ENCODE measurements at regions not wholly inside any gene's neighbourhood (a gene's known extent, or its start where the extent isn't known, plus 50 kb on each side); places are given as distances from the start of the nearest gene placed in this dataset.
"Not testable (repeated sequence)": the region's sequence is repeated elsewhere in the genome, so short reads cannot be mapped to it uniquely, and the experiment has no call there.

DNA sequence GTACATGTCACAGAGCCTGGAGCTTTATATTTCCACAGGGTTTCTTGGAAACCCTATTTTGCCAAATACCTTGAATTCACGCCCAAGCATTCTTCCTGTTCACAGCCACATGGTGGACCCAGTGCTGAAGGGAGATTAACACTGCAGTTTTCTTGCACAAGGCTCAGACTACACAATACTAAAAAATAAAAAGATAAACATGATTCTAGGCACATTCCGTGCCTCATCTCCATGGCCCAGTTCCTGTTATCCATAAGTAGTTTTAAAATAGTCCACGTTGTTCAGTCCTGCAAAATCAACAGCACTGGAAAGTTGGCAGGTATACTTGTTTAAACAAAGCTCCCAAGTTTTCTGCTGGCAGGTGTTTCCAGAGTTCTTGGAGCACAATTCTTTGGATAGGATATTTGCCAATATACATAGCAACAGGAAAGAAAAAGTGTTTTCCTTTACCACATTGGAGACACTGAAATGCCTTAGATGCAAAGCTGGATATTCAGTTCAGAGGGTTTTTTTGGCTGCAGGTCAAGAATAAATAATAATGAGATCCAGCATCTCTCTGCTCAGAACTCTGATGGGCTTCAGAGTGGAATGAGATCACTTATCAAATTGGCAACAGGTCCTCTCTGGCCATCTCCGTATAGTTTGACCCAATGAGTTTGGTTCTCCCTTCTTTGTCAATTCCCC is 88.1 kb upstream of the TGFBR2 start:
- no peak for DNase-seq (ENCODE audit: low read depth)

- no peak for DNase-seq (ENCODE audit: low read depth)
Measured at GRCh38 chr3:30518872-30519271, 87.5 kb upstream of the TGFBR2 start.

GRCh38 chr3:30520699-30521098 is 85.7 kb upstream of the TGFBR2 start:
- DNase-seq (ENCODE audit: low read depth) = no peak

GRCh38 chr3:30521156-30521715 is 85.2 kb upstream of the TGFBR2 start:
- DNase-seq (ENCODE audit: low read depth) = no peak

DNA sequence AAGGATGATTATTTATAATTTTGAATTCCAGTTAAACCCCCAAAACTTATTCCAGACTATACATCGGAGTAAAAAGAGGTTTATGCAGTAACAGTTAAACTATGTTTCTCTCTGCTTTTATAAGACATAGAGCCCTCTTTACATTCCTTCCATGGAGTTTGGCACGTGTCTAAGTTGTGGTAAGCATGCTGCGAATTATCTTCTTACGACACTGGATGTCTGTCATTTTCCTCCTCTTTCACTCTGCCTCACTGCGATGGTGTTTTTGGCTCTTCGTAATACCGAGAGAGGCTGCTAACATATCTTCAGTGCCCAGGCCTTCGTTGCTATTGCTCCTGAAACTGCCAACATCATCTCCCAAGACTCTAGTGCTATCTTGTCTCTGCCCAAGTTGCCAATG is 83.9 kb upstream of the TGFBR2 start:
- DNase-seq (ENCODE audit: low read depth) = no peak

DNA sequence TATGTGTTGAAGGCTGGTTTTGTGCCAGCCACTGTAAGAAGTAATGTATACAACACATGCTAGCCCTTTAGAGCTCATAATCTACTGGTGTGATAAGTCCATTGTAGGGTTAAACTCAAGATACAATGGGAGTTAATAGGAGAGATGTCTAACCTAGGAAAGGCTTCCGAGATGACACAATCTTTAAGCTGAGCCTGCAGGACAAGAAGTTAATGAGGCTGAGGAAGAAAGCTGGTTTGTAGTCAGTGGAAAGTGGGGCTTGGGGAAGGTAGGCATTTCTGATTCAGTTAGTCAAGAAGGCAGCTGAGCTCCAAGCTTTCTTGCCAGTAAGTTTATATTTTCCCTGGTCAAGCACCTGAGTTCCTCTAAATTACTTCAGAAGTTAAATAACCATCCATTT is 83.0 kb upstream of the TGFBR2 start:
- DNase-seq (ENCODE audit: low read depth) = no peak

- no peak for DNase-seq (ENCODE audit: low read depth)
Measured at GRCh38 chr3:30524357-30525040, 81.9 kb upstream of the TGFBR2 start.

DNA sequence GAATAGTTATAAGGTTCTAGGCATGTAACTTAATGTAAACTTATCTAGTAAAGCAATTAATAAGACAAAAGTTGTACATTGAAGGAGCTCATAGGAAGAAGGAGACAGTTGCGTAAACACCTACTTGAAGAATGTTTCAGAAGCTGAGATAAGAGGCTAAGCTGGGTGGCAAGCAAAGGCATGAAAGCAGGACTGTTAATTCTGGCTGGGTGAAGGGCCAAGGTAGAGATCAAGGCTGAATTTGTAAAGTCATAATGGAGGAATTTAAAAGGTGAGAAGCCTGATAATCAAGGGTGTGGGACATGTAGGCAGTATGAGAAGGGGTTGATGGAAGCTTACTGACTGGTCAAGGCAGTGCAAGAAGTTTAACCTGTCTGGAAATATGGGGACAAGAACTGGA is 80.4 kb upstream of the TGFBR2 start:
- DNase-seq (ENCODE audit: low read depth) = no peak

GRCh38 chr3:30527186-30527585 is 79.2 kb upstream of the TGFBR2 start:
- DNase-seq (ENCODE audit: low read depth) = no peak

GRCh38 chr3:30527720-30528119 is 78.7 kb upstream of the TGFBR2 start:
- no peak for DNase-seq (ENCODE audit: low read depth)

GRCh38 chr3:30530084-30530483 is 76.3 kb upstream of the TGFBR2 start:
- DNase-seq (ENCODE audit: low read depth) = no peak

DNA sequence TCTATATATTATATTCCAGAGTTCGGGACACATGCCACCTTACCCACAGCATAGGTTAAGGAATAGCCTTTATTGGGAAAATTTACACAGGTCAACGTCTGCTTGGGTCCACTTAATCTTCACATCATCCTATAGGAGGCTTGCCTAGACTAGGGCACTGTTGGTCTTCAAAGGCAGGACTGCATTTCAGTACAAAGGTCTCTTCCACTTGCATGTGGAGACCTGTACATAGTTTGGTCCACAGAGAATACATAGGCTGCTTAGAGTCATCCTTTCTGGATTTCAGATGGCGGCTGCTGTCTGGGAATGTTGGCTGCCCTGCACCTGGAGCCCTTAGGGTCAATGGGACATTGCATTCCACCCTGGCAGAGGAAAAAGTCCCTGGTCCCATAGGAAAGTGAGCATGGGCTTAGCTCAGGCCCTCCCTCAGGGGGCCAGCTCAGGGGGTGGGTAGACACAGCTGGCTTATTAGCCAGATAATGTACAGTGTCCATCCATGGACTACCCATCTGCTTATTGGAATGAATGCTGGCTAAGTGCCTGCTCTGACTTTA is 75.3 kb upstream of the TGFBR2 start:
- DNase-seq (ENCODE audit: low read depth) = no peak

- DNase-seq (ENCODE audit: low read depth) = no peak
Measured at GRCh38 chr3:30535525-30535924, 70.9 kb upstream of the TGFBR2 start.

GRCh38 chr3:30538791-30539190 is 67.6 kb upstream of the TGFBR2 start:
- DNase-seq (ENCODE audit: low read depth) = peak; percentile 80

GRCh38 chr3:30539206-30539605 is 67.2 kb upstream of the TGFBR2 start:
- DNase-seq (ENCODE audit: low read depth) = no peak

GRCh38 chr3:30539772-30540171 is 66.6 kb upstream of the TGFBR2 start:
- peak; percentile 39 for DNase-seq (ENCODE audit: low read depth)

- not testable (repeated sequence) for DNase-seq (ENCODE audit: low read depth)
Measured at GRCh38 chr3:30541156-30541555, 65.2 kb upstream of the TGFBR2 start.

DNA sequence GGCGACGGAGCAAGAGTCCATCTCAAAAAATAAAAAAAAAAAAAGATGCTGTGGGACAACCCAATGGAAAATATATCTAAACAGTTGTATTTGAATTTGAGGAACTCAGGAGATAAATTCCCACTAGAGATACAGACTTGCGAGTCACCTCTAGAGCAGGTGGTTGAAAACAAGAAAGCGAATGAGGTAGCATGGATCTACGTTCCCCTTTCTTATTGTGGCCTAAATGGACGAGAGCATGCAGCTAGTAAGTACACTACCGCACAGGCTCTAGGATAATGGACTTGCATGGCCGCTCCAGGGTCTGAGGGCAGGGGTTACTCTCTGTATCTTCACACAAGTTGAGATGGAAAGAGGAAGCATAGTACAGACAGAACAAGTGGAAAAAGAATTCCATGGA is 63.5 kb upstream of the TGFBR2 start:
- no peak for DNase-seq (ENCODE audit: low read depth)

DNA sequence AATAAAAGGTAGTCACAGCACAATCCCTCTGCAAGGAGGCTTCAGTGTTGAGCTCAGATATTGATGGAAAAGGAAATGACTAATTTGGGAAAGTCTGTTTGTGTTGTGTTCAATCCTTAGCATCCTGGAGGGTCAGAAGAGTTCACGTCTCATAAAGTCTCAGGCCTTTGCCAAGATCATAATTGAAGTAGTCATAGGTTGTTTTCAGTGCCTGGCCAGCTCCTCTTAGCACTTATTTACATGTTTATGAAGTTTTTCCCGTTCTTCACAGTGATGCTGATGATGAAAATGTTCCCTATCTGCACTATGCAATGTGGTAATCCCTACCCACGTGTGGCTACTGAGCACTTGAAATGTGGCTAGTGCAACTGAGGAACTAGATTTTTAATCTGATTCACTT is 61.6 kb upstream of the TGFBR2 start:
- DNase-seq (ENCODE audit: low read depth) = peak; percentile 94

DNA sequence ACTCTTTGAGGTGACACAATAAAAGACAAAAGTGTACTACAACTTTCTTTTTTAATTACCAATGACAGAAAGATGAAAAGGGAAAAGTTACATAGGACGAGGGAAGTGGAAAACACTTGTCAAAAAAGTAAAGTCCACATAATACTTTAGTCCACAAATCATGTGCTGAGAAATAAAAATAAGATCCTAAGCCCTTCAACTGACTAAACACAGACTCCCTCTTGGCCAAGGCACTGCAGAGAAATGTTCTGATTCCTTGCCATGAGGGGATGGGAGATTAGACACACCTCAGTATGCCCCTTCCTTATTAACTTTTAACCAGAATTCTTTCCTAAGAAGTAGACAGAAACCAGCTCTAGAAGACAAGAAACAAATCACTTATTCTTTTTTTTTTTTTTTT is 59.5 kb upstream of the TGFBR2 start:
- no peak for DNase-seq (ENCODE audit: low read depth)

DNA sequence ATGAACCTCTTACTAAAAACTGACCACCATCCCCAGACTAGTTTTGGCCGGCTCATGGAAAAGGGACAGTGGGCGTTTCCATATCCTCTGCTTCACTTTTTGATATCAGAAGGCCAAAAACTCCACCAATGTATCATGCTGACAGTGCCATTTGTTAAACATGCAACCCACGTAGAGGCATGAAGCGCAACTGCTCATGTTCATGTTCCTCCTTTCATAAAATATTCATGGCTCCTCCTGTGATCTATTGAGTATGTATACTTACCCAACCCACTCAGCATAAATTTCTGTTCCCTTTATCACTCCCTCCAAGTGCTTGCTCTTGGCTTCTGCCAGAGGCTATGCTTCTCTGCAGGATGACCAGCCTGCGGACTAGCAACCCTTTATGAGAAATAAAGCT is 58.7 kb upstream of the TGFBR2 start:
- no peak for DNase-seq (ENCODE audit: low read depth)

DNA sequence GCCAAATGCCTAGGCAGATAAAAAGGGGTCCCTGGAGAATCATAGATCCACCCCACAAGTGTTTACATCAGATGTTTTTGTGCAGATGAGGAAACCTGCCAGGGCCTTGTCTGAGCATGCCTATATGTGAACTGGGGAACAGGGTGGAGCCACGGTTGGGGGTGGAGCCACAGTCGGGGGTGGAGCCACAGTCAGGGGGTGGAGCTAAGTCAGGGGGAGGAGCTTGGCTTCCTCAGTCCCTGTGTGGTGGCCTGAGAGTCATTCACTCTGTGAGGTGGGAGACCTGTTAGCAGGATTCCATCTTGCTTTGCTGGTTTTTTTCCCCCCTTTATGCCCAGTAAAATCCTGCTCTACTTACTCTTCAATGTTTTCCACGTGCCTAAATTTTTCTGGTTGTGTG is 57.8 kb upstream of the TGFBR2 start:
- no peak for DNase-seq (ENCODE audit: low read depth)

GRCh38 chr3:30549600-30549999 is 56.8 kb upstream of the TGFBR2 start:
- peak; percentile 3 for DNase-seq (ENCODE audit: low read depth)
